ENCODE measurements at regions not wholly inside any gene's neighbourhood (a gene's known extent, or its start where the extent isn't known, plus 50 kb on each side); places are given as distances from the start of the nearest gene placed in this dataset.

DNA sequence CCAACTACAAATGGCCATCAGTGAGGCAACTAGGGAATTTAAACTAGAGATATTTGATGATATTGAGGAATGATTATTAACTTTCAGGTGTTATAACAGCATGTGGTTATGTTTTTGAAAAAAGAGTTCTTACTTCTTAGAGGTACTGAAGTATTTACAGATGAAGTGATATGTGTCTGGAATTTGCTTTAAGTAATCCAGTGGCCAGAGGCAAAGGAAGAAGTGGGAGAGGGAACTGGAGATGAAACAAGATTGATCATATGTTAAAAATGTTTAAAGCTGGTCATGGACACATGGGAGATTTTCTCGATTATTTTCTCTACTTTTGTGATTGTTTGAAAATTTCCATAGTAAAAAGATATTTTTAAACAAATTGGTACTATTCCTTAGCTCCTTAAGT is 53.3 kb upstream of the SLCO2A1 start:
- no peak overlapping the region for H3K27ac ChIP-seq (ENCODE audit: low read length, poor library complexity, severe bottlenecking)
- no CpG with 5 or more reads among the region's 1 CpG for WGBS
- H3K36me3 ChIP-seq (ENCODE audit: control insufficient read depth in 1 of 2, insufficient read depth in 2 of 2, low read depth in 1 of 2, low read length in 2 of 2): no peaks in the 10 kb centered on the region
- no peak overlapping the region for H2BK15ac ChIP-seq (ENCODE audit: low read depth, poor library complexity, severe bottlenecking)
- no peak overlapping the region for H2BK12ac ChIP-seq (ENCODE audit: low read length in 2 of 2)
- H4K91ac ChIP-seq (ENCODE audit: low read length): no peak overlapping the region
- no peak overlapping the region for H3K4ac ChIP-seq (ENCODE audit: low read depth in 1 of 2, low read length in 2 of 2)
- no peak overlapping the region for H2AFZ ChIP-seq (ENCODE audit: low read depth, low read length)
- peaks cover 0 to 6% of the 10 kb centered on the region in 2 experiments for H3K27me3 ChIP-seq (ENCODE audit: control insufficient read depth in 1 of 2, insufficient read depth in 1 of 2, low read length in 2 of 2)
- no peak overlapping the region for H3K4me2 ChIP-seq (ENCODE audit: low read length, poor library complexity, severe bottlenecking)
- H2BK5ac ChIP-seq (ENCODE audit: low read depth, low read length, poor library complexity, severe bottlenecking): no peak overlapping the region
- H3K4me3 ChIP-seq (ENCODE audit: insufficient read depth in 1 of 2, low read depth in 1 of 2, low read length in 2 of 2): no peak overlapping the region
- peaks cover 24% of the 10 kb centered on the region for H3K9me3 ChIP-seq (ENCODE audit: control insufficient read depth, low read length)
- no peak overlapping the region for H3K18ac ChIP-seq (ENCODE audit: low read depth in 1 of 2, low read length in 2 of 2)
- H3K23ac ChIP-seq (ENCODE audit: low read length in 2 of 2): no peak overlapping the region
- no peaks in the 10 kb centered on the region for H3K79me1 ChIP-seq (replicated peaks; ENCODE audit: low read length, poor library complexity, severe bottlenecking)
- H2BK120ac ChIP-seq (ENCODE audit: low read depth, low read length): no peak overlapping the region
- no peak overlapping the region for H2AK5ac ChIP-seq (ENCODE audit: low read length, severe bottlenecking)
- H3K4me1 ChIP-seq (ENCODE audit: control insufficient read depth, insufficient read depth, low read depth, low read length): no peaks in the 10 kb centered on the region
- no peak for DNase-seq
- no peak overlapping the region for H4K8ac ChIP-seq (ENCODE audit: low read length)
- no peak overlapping the region for H3K9ac ChIP-seq (ENCODE audit: low read length)
- no peak overlapping the region for H3K14ac ChIP-seq (ENCODE audit: low read length in 2 of 2)

DNA sequence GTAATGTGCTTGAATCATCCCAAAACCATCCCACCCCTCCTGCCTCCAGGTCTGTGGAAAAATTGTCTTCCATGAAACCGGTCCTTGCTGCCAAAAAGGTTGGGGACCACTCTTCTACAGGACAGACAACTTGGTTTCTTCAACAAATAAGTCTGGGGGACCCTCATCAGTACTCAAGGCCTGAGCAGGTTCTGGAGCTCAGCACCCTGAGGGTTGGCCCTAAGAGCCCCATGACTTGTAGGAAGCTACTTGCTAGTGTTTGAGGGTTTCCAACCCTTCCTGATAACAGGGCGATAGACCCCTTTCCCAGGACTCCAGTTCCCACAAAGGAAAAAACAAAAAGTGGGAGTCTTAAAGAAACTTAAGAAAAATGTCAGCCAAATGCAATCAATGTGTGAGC is 52.9 kb upstream of the SLCO2A1 start:
- no peak overlapping the region for H4K91ac ChIP-seq (ENCODE audit: low read length)
- no peak overlapping the region for H3K4ac ChIP-seq (ENCODE audit: low read depth in 1 of 2, low read length in 2 of 2)
- H3K27me3 ChIP-seq (ENCODE audit: control insufficient read depth in 1 of 2, insufficient read depth in 1 of 2, low read length in 2 of 2): peaks cover 0 to 6% of the 10 kb centered on the region in 2 experiments
- H2BK12ac ChIP-seq (ENCODE audit: low read length in 2 of 2): no peak overlapping the region
- no peak overlapping the region for H3K23ac ChIP-seq (ENCODE audit: low read length in 2 of 2)
- H3K4me3 ChIP-seq (ENCODE audit: insufficient read depth in 1 of 2, low read depth in 1 of 2, low read length in 2 of 2): no peak overlapping the region
- no peak overlapping the region for H2AK5ac ChIP-seq (ENCODE audit: low read length, severe bottlenecking)
- H3K18ac ChIP-seq (ENCODE audit: low read depth in 1 of 2, low read length in 2 of 2): no peak overlapping the region
- no peaks in the 10 kb centered on the region for H3K4me1 ChIP-seq (ENCODE audit: control insufficient read depth, insufficient read depth, low read depth, low read length)
- H3K9ac ChIP-seq (ENCODE audit: low read length): no peak overlapping the region
- peaks cover 24% of the 10 kb centered on the region for H3K9me3 ChIP-seq (ENCODE audit: control insufficient read depth, low read length)
- no peak overlapping the region for H2BK5ac ChIP-seq (ENCODE audit: low read depth, low read length, poor library complexity, severe bottlenecking)
- H4K8ac ChIP-seq (ENCODE audit: low read length): no peak overlapping the region
- no peak overlapping the region for H2AFZ ChIP-seq (ENCODE audit: low read depth, low read length)
- H3K14ac ChIP-seq (ENCODE audit: low read length in 2 of 2): no peak overlapping the region
- no peak overlapping the region for H3K27ac ChIP-seq (ENCODE audit: low read length, poor library complexity, severe bottlenecking)
- DNase-seq: no peak
- 55% methylated on average over 1 of the region's 2 CpGs for WGBS
- no peaks in the 10 kb centered on the region for H3K79me1 ChIP-seq (replicated peaks; ENCODE audit: low read length, poor library complexity, severe bottlenecking)
- H2BK15ac ChIP-seq (ENCODE audit: low read depth, poor library complexity, severe bottlenecking): no peak overlapping the region
- no peak overlapping the region for H3K4me2 ChIP-seq (ENCODE audit: low read length, poor library complexity, severe bottlenecking)
- H2BK120ac ChIP-seq (ENCODE audit: low read depth, low read length): no peak overlapping the region
- no peaks in the 10 kb centered on the region for H3K36me3 ChIP-seq (ENCODE audit: control insufficient read depth in 1 of 2, insufficient read depth in 2 of 2, low read depth in 1 of 2, low read length in 2 of 2)

DNA sequence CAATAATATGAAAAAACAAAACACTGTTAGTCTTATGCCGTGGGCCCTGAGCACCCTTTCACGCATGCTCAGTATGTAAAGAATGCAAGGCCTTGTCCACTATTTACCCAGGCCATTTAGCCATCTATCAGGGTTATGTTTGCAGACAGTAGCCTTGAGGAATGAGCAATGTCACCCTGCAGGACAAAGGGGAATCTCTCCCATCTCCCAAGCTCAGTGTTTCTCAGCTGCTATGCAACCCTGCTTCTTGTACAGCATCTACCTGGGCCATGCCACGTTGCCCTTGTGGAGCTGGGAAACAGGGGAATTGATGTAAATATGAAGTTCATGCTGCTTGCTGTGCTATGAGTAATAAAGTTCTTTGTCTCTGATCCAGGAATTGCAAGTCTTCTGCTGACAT is 51.5 kb upstream of the SLCO2A1 start:
- peaks cover 0 to 6% of the 10 kb centered on the region in 2 experiments for H3K27me3 ChIP-seq (ENCODE audit: control insufficient read depth in 1 of 2, insufficient read depth in 1 of 2, low read length in 2 of 2)
- H3K9me3 ChIP-seq (ENCODE audit: control insufficient read depth, low read length): peaks cover 24% of the 10 kb centered on the region
- H3K23ac ChIP-seq (ENCODE audit: low read length in 2 of 2): no peak overlapping the region
- H3K4ac ChIP-seq (ENCODE audit: low read depth in 1 of 2, low read length in 2 of 2): no peak overlapping the region
- peak overlapping the region in 1 of 2 experiments; percentile 33 for H3K4me3 ChIP-seq (ENCODE audit: insufficient read depth in 1 of 2, low read depth in 1 of 2, low read length in 2 of 2)
- no peak overlapping the region for H2BK15ac ChIP-seq (ENCODE audit: low read depth, poor library complexity, severe bottlenecking)
- H3K14ac ChIP-seq (ENCODE audit: low read length in 2 of 2): no peak overlapping the region
- H3K4me2 ChIP-seq (ENCODE audit: low read length, poor library complexity, severe bottlenecking): no peak overlapping the region
- no peak overlapping the region for H4K91ac ChIP-seq (ENCODE audit: low read length)
- H3K79me1 ChIP-seq (replicated peaks; ENCODE audit: low read length, poor library complexity, severe bottlenecking): no peaks in the 10 kb centered on the region
- no peak overlapping the region for H2AFZ ChIP-seq (ENCODE audit: low read depth, low read length)
- H3K18ac ChIP-seq (ENCODE audit: low read depth in 1 of 2, low read length in 2 of 2): no peak overlapping the region
- H4K8ac ChIP-seq (ENCODE audit: low read length): no peak overlapping the region
- H2AK5ac ChIP-seq (ENCODE audit: low read length, severe bottlenecking): no peak overlapping the region
- H3K4me1 ChIP-seq (ENCODE audit: control insufficient read depth, insufficient read depth, low read depth, low read length): no peaks in the 10 kb centered on the region
- H3K9ac ChIP-seq (ENCODE audit: low read length): no peak overlapping the region
- H2BK12ac ChIP-seq (ENCODE audit: low read length in 2 of 2): no peak overlapping the region
- whole genome bisulfite sequencing: 67% methylated on average over 3 of the region's 3 CpGs
- no peak for DNase-seq
- H3K27ac ChIP-seq (ENCODE audit: low read length, poor library complexity, severe bottlenecking): no peak overlapping the region
- H3K36me3 ChIP-seq (ENCODE audit: control insufficient read depth in 1 of 2, insufficient read depth in 2 of 2, low read depth in 1 of 2, low read length in 2 of 2): no peaks in the 10 kb centered on the region
- no peak overlapping the region for H2BK5ac ChIP-seq (ENCODE audit: low read depth, low read length, poor library complexity, severe bottlenecking)
- H2BK120ac ChIP-seq (ENCODE audit: low read depth, low read length): no peak overlapping the region

DNA sequence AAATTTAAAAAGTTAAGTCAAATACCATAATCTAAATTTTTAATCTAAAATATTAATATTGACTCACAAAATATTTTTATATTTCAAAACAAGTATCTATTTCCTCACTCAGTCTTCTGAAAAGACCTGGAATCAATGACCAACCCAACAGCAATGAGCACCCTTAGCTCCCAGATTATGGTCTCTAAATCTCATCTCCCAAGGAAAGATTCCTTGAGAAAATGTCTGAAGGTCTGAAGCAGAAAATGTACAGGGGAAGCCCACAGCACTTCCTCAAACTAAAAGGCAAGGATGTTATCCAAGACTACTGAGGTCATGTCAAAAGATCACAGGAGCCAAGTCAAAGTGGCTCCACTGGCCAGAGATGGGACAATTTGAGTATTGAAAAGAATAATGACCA is 51.0 kb upstream of the SLCO2A1 start:
- Histone ChIP-seq H3K27me3 (ENCODE audit: control insufficient read depth in 1 of 2, insufficient read depth in 1 of 2, low read length in 2 of 2) (peaks cover 0 to 6% of the 10 kb centered on the region in 2 experiments), H4K91ac (ENCODE audit: low read length) (no peak overlapping the region)

More for the DNA sequence above, 51.0 kb upstream of the SLCO2A1 start:
- H2BK12ac ChIP-seq (ENCODE audit: low read length in 2 of 2): no peak overlapping the region
- H3K4me3 ChIP-seq (ENCODE audit: insufficient read depth in 1 of 2, low read depth in 1 of 2, low read length in 2 of 2): peak overlapping the region in 1 of 2 experiments; percentile 33
- peaks cover 24% of the 10 kb centered on the region for H3K9me3 ChIP-seq (ENCODE audit: control insufficient read depth, low read length)
- no peak overlapping the region for H3K23ac ChIP-seq (ENCODE audit: low read length in 2 of 2)
- no peak overlapping the region for H2BK120ac ChIP-seq (ENCODE audit: low read depth, low read length)
- H3K14ac ChIP-seq (ENCODE audit: low read length in 2 of 2): no peak overlapping the region
- H3K27ac ChIP-seq (ENCODE audit: low read length, poor library complexity, severe bottlenecking): no peak overlapping the region
- no peak overlapping the region for H3K4me2 ChIP-seq (ENCODE audit: low read length, poor library complexity, severe bottlenecking)
- no peaks in the 10 kb centered on the region for H3K4me1 ChIP-seq (ENCODE audit: control insufficient read depth, insufficient read depth, low read depth, low read length)
- H3K4ac ChIP-seq (ENCODE audit: low read depth in 1 of 2, low read length in 2 of 2): no peak overlapping the region
- no peaks in the 10 kb centered on the region for H3K79me1 ChIP-seq (replicated peaks; ENCODE audit: low read length, poor library complexity, severe bottlenecking)
- no peaks in the 10 kb centered on the region for H3K36me3 ChIP-seq (ENCODE audit: control insufficient read depth in 1 of 2, insufficient read depth in 2 of 2, low read depth in 1 of 2, low read length in 2 of 2)
- no peak overlapping the region for H2BK5ac ChIP-seq (ENCODE audit: low read depth, low read length, poor library complexity, severe bottlenecking)
- no peak for DNase-seq
- H4K8ac ChIP-seq (ENCODE audit: low read length): no peak overlapping the region
- H2AK5ac ChIP-seq (ENCODE audit: low read length, severe bottlenecking): no peak overlapping the region
- no peak overlapping the region for H2AFZ ChIP-seq (ENCODE audit: low read depth, low read length)
- no peak overlapping the region for H2BK15ac ChIP-seq (ENCODE audit: low read depth, poor library complexity, severe bottlenecking)
- H3K18ac ChIP-seq (ENCODE audit: low read depth in 1 of 2, low read length in 2 of 2): no peak overlapping the region
- H3K9ac ChIP-seq (ENCODE audit: low read length): no peak overlapping the region

All from mesenchymal stem cell (in vitro differentiated cells and primary cell).